GM12878 (cell line): ENCODE measurements at regions not wholly inside any gene's neighbourhood (a gene's known extent, or its start where the extent isn't known, plus 50 kb on each side); places are given as distances from the start of the nearest gene placed in this dataset.

Experiments
- RCOR1 ChIP-seq: conservative IDR thresholded peaks from 2 replicates; pipeline ENCODE4 v1.6.1; 2012; ENCODE audit warnings: low read depth, low read length, improper control_type of control experiment
- RELA ChIP-seq: fragments of 450-650 bp; IDR thresholded peaks from 2 replicates; pipeline ENCODE4 v1.8.0; 2014; ENCODE audit warnings: borderline replicate concordance; ENCODE audit not compliant: partially characterized antibody
- YY1 ChIP-seq: IDR thresholded peaks from 2 replicates; pipeline ENCODE4 v1.6.1; 2011; ENCODE audit warnings: low read depth, mild to moderate bottlenecking, low read length
- TF ChIP-seq, protein P1 (sequence below), 3 experiments: IDR thresholded peaks in 2 of 3; conservative IDR thresholded peaks in 1 of 3; 2 replicates each; pipeline ENCODE4 v1.5.1; 2011; ENCODE audit warnings: low read depth in 3 of 3, low read length in 3 of 3, mild to moderate bottlenecking in 3 of 3, control low read depth in 2 of 3, moderate library complexity in 2 of 3, inconsistent platforms in 1 of 3, mixed read lengths in 1 of 3; ENCODE audit not compliant: control insufficient read depth in 2 of 3, insufficient read depth in 1 of 3; ENCODE audit errors: extremely low read depth in 1 of 3

DNA sequence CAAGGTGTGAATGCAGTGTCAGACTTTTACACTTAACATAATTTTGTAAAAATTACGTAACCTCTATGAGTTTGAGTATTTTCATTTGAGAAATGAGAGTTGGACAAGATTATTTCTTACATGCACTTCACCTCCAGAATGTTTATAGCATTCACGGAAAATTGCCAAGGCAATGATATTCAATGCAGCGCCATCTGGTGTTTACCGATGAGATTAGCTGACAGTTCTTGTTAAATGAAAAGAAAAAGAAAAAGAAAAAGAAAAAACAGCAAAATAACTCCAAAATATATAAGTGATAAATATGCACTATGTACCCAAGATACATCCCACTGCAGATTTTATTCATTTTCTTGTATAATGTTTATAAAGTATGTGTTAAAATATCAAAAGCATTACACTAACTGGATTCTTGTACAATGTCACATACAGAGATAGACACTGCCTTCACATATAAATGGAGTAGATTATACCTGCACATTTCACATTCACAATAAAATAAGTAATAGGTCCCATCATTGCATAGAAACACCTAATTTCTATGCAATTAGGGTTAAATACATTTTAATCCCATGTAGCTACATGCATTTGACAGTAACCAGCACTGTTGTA, 976.3 kb upstream of the FAT3 start:
- no peak for TF ChIP-seq RCOR1
- TF ChIP-seq RELA = no peak
- TF ChIP-seq, protein P1, sequence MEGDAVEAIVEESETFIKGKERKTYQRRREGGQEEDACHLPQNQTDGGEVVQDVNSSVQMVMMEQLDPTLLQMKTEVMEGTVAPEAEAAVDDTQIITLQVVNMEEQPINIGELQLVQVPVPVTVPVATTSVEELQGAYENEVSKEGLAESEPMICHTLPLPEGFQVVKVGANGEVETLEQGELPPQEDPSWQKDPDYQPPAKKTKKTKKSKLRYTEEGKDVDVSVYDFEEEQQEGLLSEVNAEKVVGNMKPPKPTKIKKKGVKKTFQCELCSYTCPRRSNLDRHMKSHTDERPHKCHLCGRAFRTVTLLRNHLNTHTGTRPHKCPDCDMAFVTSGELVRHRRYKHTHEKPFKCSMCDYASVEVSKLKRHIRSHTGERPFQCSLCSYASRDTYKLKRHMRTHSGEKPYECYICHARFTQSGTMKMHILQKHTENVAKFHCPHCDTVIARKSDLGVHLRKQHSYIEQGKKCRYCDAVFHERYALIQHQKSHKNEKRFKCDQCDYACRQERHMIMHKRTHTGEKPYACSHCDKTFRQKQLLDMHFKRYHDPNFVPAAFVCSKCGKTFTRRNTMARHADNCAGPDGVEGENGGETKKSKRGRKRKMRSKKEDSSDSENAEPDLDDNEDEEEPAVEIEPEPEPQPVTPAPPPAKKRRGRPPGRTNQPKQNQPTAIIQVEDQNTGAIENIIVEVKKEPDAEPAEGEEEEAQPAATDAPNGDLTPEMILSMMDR (IDR thresholded peaks at IDR 0.05 in 2 of 3, conservative IDR thresholded peaks at IDR 0.05 in 1 of 3; ENCODE audit: control insufficient read depth in 2 of 3, extremely low read depth in 1 of 3, insufficient read depth in 1 of 3, low read depth in 3 of 3, low read length in 3 of 3) = peak; percentile 56 to 60 (median 60)
- TF ChIP-seq YY1 = no peak
